ENCODE measurements at regions not wholly inside any gene's neighbourhood (a gene's known extent, or its start where the extent isn't known, plus 50 kb on each side); places are given as distances from the start of the nearest gene placed in this dataset.

GRCh38 chr7:10192074-10192473 is 781.6 kb upstream of the PHF14 start:
- TF ChIP-seq, protein P1, sequence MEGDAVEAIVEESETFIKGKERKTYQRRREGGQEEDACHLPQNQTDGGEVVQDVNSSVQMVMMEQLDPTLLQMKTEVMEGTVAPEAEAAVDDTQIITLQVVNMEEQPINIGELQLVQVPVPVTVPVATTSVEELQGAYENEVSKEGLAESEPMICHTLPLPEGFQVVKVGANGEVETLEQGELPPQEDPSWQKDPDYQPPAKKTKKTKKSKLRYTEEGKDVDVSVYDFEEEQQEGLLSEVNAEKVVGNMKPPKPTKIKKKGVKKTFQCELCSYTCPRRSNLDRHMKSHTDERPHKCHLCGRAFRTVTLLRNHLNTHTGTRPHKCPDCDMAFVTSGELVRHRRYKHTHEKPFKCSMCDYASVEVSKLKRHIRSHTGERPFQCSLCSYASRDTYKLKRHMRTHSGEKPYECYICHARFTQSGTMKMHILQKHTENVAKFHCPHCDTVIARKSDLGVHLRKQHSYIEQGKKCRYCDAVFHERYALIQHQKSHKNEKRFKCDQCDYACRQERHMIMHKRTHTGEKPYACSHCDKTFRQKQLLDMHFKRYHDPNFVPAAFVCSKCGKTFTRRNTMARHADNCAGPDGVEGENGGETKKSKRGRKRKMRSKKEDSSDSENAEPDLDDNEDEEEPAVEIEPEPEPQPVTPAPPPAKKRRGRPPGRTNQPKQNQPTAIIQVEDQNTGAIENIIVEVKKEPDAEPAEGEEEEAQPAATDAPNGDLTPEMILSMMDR (conservative IDR thresholded peaks at IDR 0.05): no peak
- TF ChIP-seq EZH2 (IDR thresholded peaks at IDR 0.05; ENCODE audit: low read depth): no peak
